Ishikawa (cell line): ENCODE measurements at regions not wholly inside any gene's neighbourhood (a gene's known extent, or its start where the extent isn't known, plus 50 kb on each side); places are given as distances from the start of the nearest gene placed in this dataset.

Source experiments
- CEBPB ChIP-seq: IDR thresholded peaks from 2 replicates; pipeline ENCODE4 v1.6.1; 2012
- CREB1 ChIP-seq: IDR thresholded peaks from 2 replicates; pipeline ENCODE4 v1.6.1; 2012; ENCODE audit warnings: low read depth
- EGR1 ChIP-seq: IDR thresholded peaks from 2 replicates; pipeline ENCODE4 v1.6.1; 2012
- EP300 ChIP-seq: IDR thresholded peaks from 2 replicates; pipeline ENCODE4 v1.6.1; 2012; ENCODE audit warnings: borderline replicate concordance
- FOXM1 ChIP-seq: IDR thresholded peaks from 2 replicates; pipeline ENCODE4 v1.6.1; 2012; ENCODE audit warnings: low read depth, borderline replicate concordance
- MAX ChIP-seq: IDR thresholded peaks from 2 replicates; pipeline ENCODE4 v1.6.1; 2012
- NFIC ChIP-seq: IDR thresholded peaks from 2 replicates; pipeline ENCODE4 v1.6.1; 2012
- RAD21 ChIP-seq: IDR thresholded peaks from 2 replicates; pipeline ENCODE4 v1.6.1; 2012; ENCODE audit warnings: low read depth
- REST ChIP-seq: IDR thresholded peaks from 2 replicates; pipeline ENCODE4 v1.6.1; 2012; ENCODE audit warnings: low read depth, mild to moderate bottlenecking
- TAF1 ChIP-seq: IDR thresholded peaks from 2 replicates; pipeline ENCODE4 v1.6.1; 2012; ENCODE audit warnings: low read depth, mild to moderate bottlenecking
- TCF12 ChIP-seq: IDR thresholded peaks from 2 replicates; pipeline ENCODE4 v1.6.1; 2012; ENCODE audit warnings: low read depth
- TEAD4 ChIP-seq: IDR thresholded peaks from 2 replicates; pipeline ENCODE4 v1.6.1; 2012
- YY1 ChIP-seq: IDR thresholded peaks from 2 replicates; pipeline ENCODE4 v1.6.1; 2012; ENCODE audit warnings: low read depth
- ZBTB7A ChIP-seq: IDR thresholded peaks from 2 replicates; pipeline ENCODE4 v1.6.1; 2012; ENCODE audit warnings: low read depth
- TF ChIP-seq, protein P1 (sequence below): IDR thresholded peaks from 2 replicates; pipeline ENCODE4 v1.6.1; 2012

- TF ChIP-seq CREB1 (no peak), NFIC (no peak), TEAD4 (no peak), FOXM1 (no peak), YY1 (no peak), TCF12 (no peak), MAX (no peak), REST (no peak), EP300 (no peak), ZBTB7A (no peak), CEBPB (no peak), RAD21 (no peak), EGR1 (no peak), TAF1 (no peak)
- TF ChIP-seq, protein P1, sequence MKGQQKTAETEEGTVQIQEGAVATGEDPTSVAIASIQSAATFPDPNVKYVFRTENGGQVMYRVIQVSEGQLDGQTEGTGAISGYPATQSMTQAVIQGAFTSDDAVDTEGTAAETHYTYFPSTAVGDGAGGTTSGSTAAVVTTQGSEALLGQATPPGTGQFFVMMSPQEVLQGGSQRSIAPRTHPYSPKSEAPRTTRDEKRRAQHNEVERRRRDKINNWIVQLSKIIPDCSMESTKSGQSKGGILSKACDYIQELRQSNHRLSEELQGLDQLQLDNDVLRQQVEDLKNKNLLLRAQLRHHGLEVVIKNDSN: no peak
Measured at GRCh38 chr13:79034341-79034740, 371.7 kb downstream of the RBM26 start.

DNA sequence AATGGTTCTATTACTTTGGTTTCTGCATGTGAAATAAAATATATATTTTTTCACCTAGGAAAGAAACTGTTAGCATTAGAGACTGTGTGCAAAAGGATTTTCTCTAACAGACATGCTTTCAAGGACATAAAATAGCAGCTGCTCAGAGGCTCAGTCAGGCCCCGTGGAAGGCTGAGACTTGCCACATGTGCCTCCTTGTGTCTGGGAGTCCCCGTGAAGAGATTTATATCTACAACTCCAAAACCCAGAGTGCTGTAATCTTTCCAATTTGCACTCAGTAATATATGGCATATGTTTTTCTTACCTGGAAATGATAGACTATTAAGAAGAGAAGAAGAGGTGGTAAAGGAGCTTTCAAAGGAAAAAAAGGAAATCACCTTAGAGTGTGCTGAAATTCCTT lies 371.6 kb upstream of the OBI1 start:
- TF ChIP-seq RAD21 (no peak), TAF1 (no peak), FOXM1 (no peak), NFIC (no peak), ZBTB7A (no peak), CEBPB (no peak), EP300 (no peak), YY1 (no peak), TCF12 (no peak), REST (no peak), CREB1 (no peak), EGR1 (no peak), MAX (no peak), TEAD4 (no peak)
- TF ChIP-seq, protein P1: no peak

DNA sequence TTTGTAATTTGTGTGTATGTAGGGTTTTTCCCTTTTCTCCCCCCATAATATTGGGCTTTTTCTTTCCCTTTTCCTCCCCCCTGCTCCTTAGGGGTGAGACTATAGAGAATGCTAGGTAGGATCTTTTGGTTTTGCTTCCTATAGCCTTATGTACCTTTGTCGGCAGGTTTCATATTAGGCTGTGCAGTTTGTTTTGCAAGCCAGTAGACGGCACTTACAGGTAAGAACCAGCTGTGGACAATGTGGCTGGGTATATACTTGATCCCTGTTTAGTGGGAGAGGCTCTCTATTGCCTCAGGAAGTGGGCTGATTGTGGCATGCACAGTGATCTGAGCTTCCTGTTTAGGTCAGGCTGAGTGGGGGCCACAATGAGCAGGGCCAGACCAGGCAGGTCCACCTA lies 359.2 kb upstream of the OBI1 start:
- TF ChIP-seq NFIC (no peak), FOXM1 (no peak)

DNA sequence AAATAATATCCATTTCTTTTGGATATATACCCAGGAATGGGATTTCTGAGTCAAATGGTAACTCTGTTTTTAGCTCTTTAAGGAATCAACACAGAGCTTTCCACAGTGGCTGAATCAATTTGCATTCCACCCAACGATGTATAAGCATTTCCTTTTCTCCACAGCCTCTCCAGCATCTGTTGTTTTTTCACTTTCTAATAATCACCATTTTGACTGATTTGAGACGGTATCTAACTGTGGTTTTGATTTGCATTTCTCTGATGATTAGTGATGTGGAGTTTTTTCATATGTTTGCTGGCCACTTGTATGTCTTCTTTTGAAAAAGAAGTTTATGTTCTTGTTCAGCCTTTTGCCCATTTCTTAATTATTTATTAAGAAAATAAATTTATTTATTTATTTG lies 352.2 kb upstream of the OBI1 start:
- TF ChIP-seq FOXM1 (no peak), MAX (no peak), ZBTB7A (no peak), NFIC (no peak), EP300 (no peak), TAF1 (no peak), TEAD4 (no peak), EGR1 (no peak), RAD21 (no peak), YY1 (no peak), CEBPB (no peak)
- TF ChIP-seq, protein P1: no peak

DNA sequence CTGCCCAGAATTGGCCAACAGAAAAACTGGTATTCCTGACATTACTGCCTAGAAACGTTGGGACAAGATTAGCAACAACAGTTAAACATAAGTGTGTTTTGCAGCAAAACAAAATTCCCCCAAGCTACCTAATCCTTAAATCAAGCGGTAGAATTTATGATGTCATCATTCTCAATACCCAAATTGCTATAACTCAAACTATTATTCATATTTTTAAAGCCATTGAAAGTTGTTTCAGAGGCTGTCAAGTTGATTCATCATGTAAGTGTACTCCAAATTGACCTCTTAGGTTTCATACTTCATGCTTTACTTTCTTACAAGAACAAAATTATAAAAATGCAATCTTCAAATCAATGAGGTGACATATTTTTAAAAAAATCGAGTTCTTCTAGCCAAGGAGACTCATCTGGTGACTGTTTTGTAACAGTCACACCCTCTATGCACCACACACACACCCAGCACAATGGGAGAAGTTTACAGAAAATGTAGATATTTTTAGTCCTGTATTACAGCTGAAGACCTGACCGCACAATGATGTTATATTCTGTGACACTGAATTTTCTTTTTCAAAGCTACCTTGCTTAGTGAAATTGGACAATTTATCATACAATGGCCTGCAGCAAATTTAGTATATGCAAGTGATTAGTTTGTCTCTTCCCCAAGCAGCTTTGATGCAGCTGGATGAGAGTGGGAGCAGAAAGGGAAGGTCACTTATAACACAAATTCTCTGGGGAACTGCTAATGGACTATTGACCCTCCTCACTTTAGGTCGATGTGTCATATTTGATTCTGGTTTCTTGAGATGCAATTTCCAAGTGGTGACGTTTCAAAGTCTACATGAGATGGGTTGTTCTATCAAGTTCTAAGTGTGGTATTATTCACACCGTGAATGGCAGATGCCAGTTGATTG lies 345.3 kb upstream of the OBI1 start:
- TF ChIP-seq, protein P1: no peak
- TF ChIP-seq TEAD4: no peak
- TF ChIP-seq CREB1: no peak
- TF ChIP-seq FOXM1: no peak
- no peak for TF ChIP-seq YY1
- TF ChIP-seq ZBTB7A: no peak
- TF ChIP-seq EGR1: no peak
- TF ChIP-seq TCF12: no peak
- no peak for TF ChIP-seq EP300
- TF ChIP-seq MAX: no peak
- TF ChIP-seq CEBPB: no peak
- no peak for TF ChIP-seq RAD21
- TF ChIP-seq NFIC: no peak
- TF ChIP-seq TAF1: no peak
- TF ChIP-seq REST: no peak
